GM23248 (cell line): ENCODE measurements at regions not wholly inside any gene's neighbourhood (a gene's known extent, or its start where the extent isn't known, plus 50 kb on each side); places are given as distances from the start of the nearest gene placed in this dataset.
A peak's percentile ranks its signal among the peaks of the same experiment; 100 is the strongest.

Source experiments
- DNase-seq: peaks from one replicate; pipeline ENCODE4 v3.0.0-alpha.2; 2015
- H2AFZ ChIP-seq: fragments of 200-600 bp; sonication (generic); 2 replicates; pipeline ENCODE4 v1.6.1; 2016; ENCODE audit warnings: antibody characterized with exemption
- H3F3A ChIP-seq: fragments of 200-600 bp; sonication (generic); 2 replicates; pipeline ENCODE4 v1.6.1; 2016; ENCODE audit warnings: mild to moderate bottlenecking, antibody characterized with exemption, mixed run types; ENCODE audit not compliant: insufficient read depth
- H3K27ac ChIP-seq: fragments of 200-600 bp; sonication (generic); 2 replicates; pipeline ENCODE4 v1.5.1; 2016; ENCODE audit warnings: mild to moderate bottlenecking
- H3K27me3 ChIP-seq: fragments of 200-600 bp; sonication (generic); replicated peaks from 2 replicates; pipeline ENCODE4 v1.6.1; 2016; ENCODE audit warnings: mild to moderate bottlenecking; ENCODE audit not compliant: insufficient read depth
- H3K36me3 ChIP-seq: fragments of 200-600 bp; sonication (generic); 2 replicates; pipeline ENCODE4 v1.6.1; 2016; ENCODE audit warnings: low read depth, mild to moderate bottlenecking
- H3K4me1 ChIP-seq: fragments of 200-600 bp; sonication (generic); 2 replicates; pipeline ENCODE4 v1.6.1; 2016; ENCODE audit warnings: mild to moderate bottlenecking; ENCODE audit not compliant: insufficient read depth
- H3K4me2 ChIP-seq: fragments of 200-600 bp; sonication (generic); one replicate; pipeline ENCODE4 v1.6.1; 2016; ENCODE audit warnings: mild to moderate bottlenecking; ENCODE audit not compliant: unreplicated experiment
- H3K4me3 ChIP-seq: fragments of 200-600 bp; sonication (generic); 2 replicates; pipeline ENCODE4 v1.5.1; 2016; ENCODE audit warnings: mild to moderate bottlenecking
- H3K79me2 ChIP-seq: fragments of 200-600 bp; sonication (generic); 2 replicates; pipeline ENCODE4 v1.6.1; 2016; ENCODE audit warnings: mild to moderate bottlenecking; ENCODE audit not compliant: insufficient read depth
- H3K9ac ChIP-seq: fragments of 200-600 bp; sonication (generic); 2 replicates; pipeline ENCODE4 v1.6.1; 2016; ENCODE audit warnings: mild to moderate bottlenecking
- H3K9me2 ChIP-seq: fragments of 200-600 bp; sonication (generic); 2 replicates; pipeline ENCODE4 v1.6.1; 2016; ENCODE audit warnings: mixed run types, mild to moderate bottlenecking, moderate library complexity; ENCODE audit not compliant: insufficient read depth
- H3K9me3 ChIP-seq: fragments of 200-600 bp; sonication (generic); one replicate; pipeline ENCODE4 v1.6.1; 2017; ENCODE audit warnings: low read depth
- H4K20me1 ChIP-seq: fragments of 200-600 bp; sonication (generic); 2 replicates; pipeline ENCODE4 v1.6.0; 2016; ENCODE audit not compliant: insufficient read depth
- EZH2 ChIP-seq: fragments of 200-600 bp; sonication (generic); IDR thresholded peaks from 2 replicates; pipeline ENCODE4 v1.6.1; 2018; ENCODE audit warnings: antibody characterized with exemption, mild to moderate bottlenecking; ENCODE audit not compliant: insufficient read depth, poor library complexity, severe bottlenecking
- EZH2phosphoT487 ChIP-seq: fragments of 200-600 bp; sonication (generic); IDR thresholded peaks from 2 replicates; pipeline ENCODE4 v1.6.1; 2018; ENCODE audit warnings: antibody characterized with exemption, moderate library complexity, mild to moderate bottlenecking, low read depth; ENCODE audit not compliant: insufficient read depth
- WGBS, 2 experiments: methylation state at CpG; one replicate each; pipeline ENCODE4 v1.1.6; 2015 to 2017; ENCODE audit warnings: low lambda C conversion rate in 2 of 2, low coverage in 1 of 2; ENCODE audit errors: missing lambda C conversion rate in 2 of 2; 5-methylcytosine and 5-hydroxymethylcytosine counted together
- in situ Hi-C: fragments of 300-500 bp; cut with MboI; formaldehyde crosslinking; loops from 2 replicates; pipeline ENCODE4 v1.15.0; 2020

- Histone ChIP-seq H3K4me3 (no peak overlapping the region), H3F3A (no peaks in the 10 kb centered on the region), H3K27me3 (no peaks in the 10 kb centered on the region), H3K27ac (no peak overlapping the region), H3K4me2 (no peak overlapping the region), H3K36me3 (no peaks in the 10 kb centered on the region), H2AFZ (no peak overlapping the region), H3K9me3 (no peaks in the 10 kb centered on the region), H3K4me1 (no peaks in the 10 kb centered on the region), H3K79me2 (no peaks in the 10 kb centered on the region), H3K9ac (no peak overlapping the region), H4K20me1 (no peaks in the 10 kb centered on the region), H3K9me2 (no peaks in the 10 kb centered on the region)
- no peak for DNase-seq
- WGBS, 2 experiments, result 51 to 90% methylated on average over 1 of the region's 1 CpG
- TF ChIP-seq EZH2 (no peak), EZH2phosphoT487 (no peak)
- in situ Hi-C loops, result no loop called here
Observed at GRCh38 chr16:64065523-64065922, 1056.3 kb downstream of the CDH11 start.

GRCh38 chr16:64061621-64062020 is 1060.2 kb downstream of the CDH11 start:
- Histone ChIP-seq H3K79me2 (no peaks in the 10 kb centered on the region), H4K20me1 (no peaks in the 10 kb centered on the region), H3K9ac (no peak overlapping the region), H3K9me2 (no peaks in the 10 kb centered on the region), H3K4me2 (no peak overlapping the region), H2AFZ (no peak overlapping the region), H3K27me3 (no peaks in the 10 kb centered on the region), H3F3A (no peaks in the 10 kb centered on the region), H3K4me3 (no peak overlapping the region), H3K4me1 (no peaks in the 10 kb centered on the region), H3K9me3 (no peaks in the 10 kb centered on the region), H3K27ac (no peak overlapping the region), H3K36me3 (no peaks in the 10 kb centered on the region)
- no peak for DNase-seq
- WGBS, 2 experiments, result 92 to 100% methylated on average over 1 of the region's 1 CpG
- no peak for TF ChIP-seq EZH2phosphoT487
- no peak for TF ChIP-seq EZH2
- in situ Hi-C loops, result no loop called here

GRCh38 chr16:64060631-64061030 is 1061.2 kb downstream of the CDH11 start:
- H3K27me3 ChIP-seq, result no peaks in the 10 kb centered on the region
- TF ChIP-seq EZH2phosphoT487 (no peak), EZH2 (no peak)
- no peaks in the 10 kb centered on the region for H3K4me1 ChIP-seq
- H3K9me3 ChIP-seq, result no peaks in the 10 kb centered on the region
- H4K20me1 ChIP-seq, result no peaks in the 10 kb centered on the region
- H3K36me3 ChIP-seq, result no peaks in the 10 kb centered on the region
- H3K27ac ChIP-seq, result no peak overlapping the region
- no peak overlapping the region for H3K4me2 ChIP-seq
- no peak overlapping the region for H3K4me3 ChIP-seq
- in situ Hi-C loops, result no loop called here
- WGBS, 2 experiments, result 81% methylated on average over 3 of the region's 3 CpGs
- H3F3A ChIP-seq, result no peaks in the 10 kb centered on the region
- no peak for DNase-seq
- H3K9ac ChIP-seq, result no peak overlapping the region
- H2AFZ ChIP-seq, result no peak overlapping the region
- H3K9me2 ChIP-seq, result no peaks in the 10 kb centered on the region
- H3K79me2 ChIP-seq, result no peaks in the 10 kb centered on the region

GRCh38 chr16:64058685-64059084 is 1063.2 kb downstream of the CDH11 start:
- Histone ChIP-seq H3K27ac (no peak overlapping the region), H3K4me1 (no peaks in the 10 kb centered on the region), H2AFZ (no peak overlapping the region), H3K9me3 (no peaks in the 10 kb centered on the region), H4K20me1 (no peaks in the 10 kb centered on the region), H3K4me2 (no peak overlapping the region), H3K36me3 (no peaks in the 10 kb centered on the region), H3K4me3 (no peak overlapping the region), H3K9ac (no peak overlapping the region), H3K79me2 (no peaks in the 10 kb centered on the region), H3F3A (no peaks in the 10 kb centered on the region), H3K27me3 (no peaks in the 10 kb centered on the region), H3K9me2 (no peaks in the 10 kb centered on the region)
- WGBS, 2 experiments, result 72 to 77% methylated on average over 3 of the region's 3 CpGs
- in situ Hi-C loops, result no loop called here
- TF ChIP-seq EZH2phosphoT487 (no peak), EZH2 (no peak)
- DNase-seq, result no peak

GRCh38 chr16:64051824-64052223 is 1070.0 kb downstream of the CDH11 start:
- TF ChIP-seq EZH2phosphoT487 (no peak), EZH2 (no peak)
- no peaks in the 10 kb centered on the region for H3K27me3 ChIP-seq
- no peaks in the 10 kb centered on the region for H3K4me1 ChIP-seq
- no peak overlapping the region for H3K27ac ChIP-seq
- no peaks in the 10 kb centered on the region for H3K79me2 ChIP-seq
- in situ Hi-C loops, result no loop called here
- H3K4me3 ChIP-seq, result no peak overlapping the region
- no peaks in the 10 kb centered on the region for H3K36me3 ChIP-seq
- no peaks in the 10 kb centered on the region for H3F3A ChIP-seq
- no peak overlapping the region for H3K4me2 ChIP-seq
- no peak overlapping the region for H2AFZ ChIP-seq
- H3K9ac ChIP-seq, result no peak overlapping the region
- no peaks in the 10 kb centered on the region for H3K9me3 ChIP-seq
- no peaks in the 10 kb centered on the region for H4K20me1 ChIP-seq
- H3K9me2 ChIP-seq, result no peaks in the 10 kb centered on the region
- peak; percentile 33 for DNase-seq
